Endothelial cell (in vitro differentiated cells): ENCODE measurements at regions not wholly inside any gene's neighbourhood (a gene's known extent, or its start where the extent isn't known, plus 50 kb on each side); places are given as distances from the start of the nearest gene placed in this dataset.

Experiments
- DNase-seq: peaks from one replicate; pipeline ENCODE4 v3.0.0; 2021; ENCODE audit warnings: low spot score
- H3K27ac Mint-ChIP-seq: one replicate; pipeline ENCODE4 v1.8.0; 2021; ENCODE audit warnings: mixed read lengths, inconsistent platforms; ENCODE audit not compliant: unreplicated experiment
- H3K27me3 Mint-ChIP-seq: one replicate; pipeline ENCODE4 v1.8.0; 2021; ENCODE audit warnings: mild to moderate bottlenecking, moderate library complexity, mixed read lengths, inconsistent platforms; ENCODE audit not compliant: unreplicated experiment
- H3K36me3 Mint-ChIP-seq: one replicate; pipeline ENCODE4 v1.8.0; 2021; ENCODE audit warnings: mild to moderate bottlenecking, low read depth, mixed read lengths, inconsistent platforms; ENCODE audit not compliant: unreplicated experiment
- H3K4me1 Mint-ChIP-seq: one replicate; pipeline ENCODE4 v1.8.0; 2021; ENCODE audit warnings: mild to moderate bottlenecking, mixed read lengths, inconsistent platforms; ENCODE audit not compliant: unreplicated experiment
- H3K4me3 Mint-ChIP-seq: one replicate; pipeline ENCODE4 v1.8.0; 2021; ENCODE audit warnings: mild to moderate bottlenecking, mixed read lengths, inconsistent platforms; ENCODE audit not compliant: unreplicated experiment
- H3K9me3 Mint-ChIP-seq: one replicate; pipeline ENCODE4 v1.8.0; 2021; ENCODE audit warnings: mixed read lengths, inconsistent platforms; ENCODE audit not compliant: unreplicated experiment
- CTCF ChIP-seq: fragments of 200-600 bp; sonication (generic); IDR thresholded peaks from one replicate; pipeline ENCODE4 v1.5.0; 2021; ENCODE audit warnings: antibody characterized with exemption; ENCODE audit not compliant: unreplicated experiment

GRCh38 chr6:22036699-22037098 lies 260.1 kb downstream of the PRL start:
- Mint-ChIP-seq H3K27ac (no peak overlapping the region), H3K4me1 (peaks cover 4% of the 10 kb centered on the region), H3K4me3 (no peak overlapping the region), H3K9me3 (no peaks in the 10 kb centered on the region), H3K36me3 (peaks cover 21% of the 10 kb centered on the region), H3K27me3 (peaks cover 1% of the 10 kb centered on the region)
- no peak for TF ChIP-seq CTCF
- DNase-seq: no peak

GRCh38 chr6:22041797-22042480 lies 254.9 kb downstream of the PRL start:
- H3K36me3 Mint-ChIP-seq: peaks cover 34% of the 10 kb centered on the region

GRCh38 chr6:22042706-22043105 lies 254.1 kb downstream of the PRL start:
- no peak for DNase-seq
- TF ChIP-seq CTCF: no peak
- Mint-ChIP-seq H3K4me1 (peaks cover 8% of the 10 kb centered on the region), H3K4me3 (no peak overlapping the region), H3K36me3 (peaks cover 36% of the 10 kb centered on the region), H3K27ac (no peak overlapping the region), H3K9me3 (no peaks in the 10 kb centered on the region), H3K27me3 (peaks cover 1% of the 10 kb centered on the region)

More at GRCh38 chr6:22041797-22042480, 254.9 kb downstream of the PRL start:
- Mint-ChIP-seq H3K4me1 (peaks cover 9% of the 10 kb centered on the region), H3K4me3 (no peak overlapping the region), H3K27me3 (peaks cover 1% of the 10 kb centered on the region), H3K9me3 (no peaks in the 10 kb centered on the region), H3K27ac (no peak overlapping the region)
- no peak for TF ChIP-seq CTCF
- DNase-seq: no peak

- H3K36me3 Mint-ChIP-seq: peaks cover 35% of the 10 kb centered on the region
- no peak overlapping the region for H3K27ac Mint-ChIP-seq
- H3K4me1 Mint-ChIP-seq: peaks cover 8% of the 10 kb centered on the region
- no peak for DNase-seq
- no peak overlapping the region for H3K4me3 Mint-ChIP-seq
- TF ChIP-seq CTCF: no peak
- H3K27me3 Mint-ChIP-seq: peaks cover 1% of the 10 kb centered on the region
- no peaks in the 10 kb centered on the region for H3K9me3 Mint-ChIP-seq
Measured at GRCh38 chr6:22043284-22043962, 253.4 kb downstream of the PRL start.

- Mint-ChIP-seq H3K9me3 (no peaks in the 10 kb centered on the region), H3K4me1 (peaks cover 11% of the 10 kb centered on the region), H3K27ac (no peak overlapping the region), H3K4me3 (no peak overlapping the region), H3K36me3 (peaks cover 21% of the 10 kb centered on the region), H3K27me3 (no peaks in the 10 kb centered on the region)
- DNase-seq: no peak
- TF ChIP-seq CTCF: no peak
Measured at GRCh38 chr6:22045261-22045912, 251.4 kb downstream of the PRL start.
